ENCODE measurements at regions not wholly inside any gene's neighbourhood (a gene's known extent, or its start where the extent isn't known, plus 50 kb on each side); places are given as distances from the start of the nearest gene placed in this dataset.

- TF ChIP-seq, protein P1, sequence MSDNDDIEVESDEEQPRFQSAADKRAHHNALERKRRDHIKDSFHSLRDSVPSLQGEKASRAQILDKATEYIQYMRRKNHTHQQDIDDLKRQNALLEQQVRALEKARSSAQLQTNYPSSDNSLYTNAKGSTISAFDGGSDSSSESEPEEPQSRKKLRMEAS (IDR thresholded peaks at IDR 0.05): no peak
- no peak for TF ChIP-seq USF1 (IDR thresholded peaks at IDR 0.05)
- no peak for TF ChIP-seq CEBPB (IDR thresholded peaks at IDR 0.05)
- TF ChIP-seq RAD21 (IDR thresholded peaks at IDR 0.05; ENCODE audit: low read depth): no peak
- no peak for TF ChIP-seq ZBTB7A (IDR thresholded peaks at IDR 0.05; ENCODE audit: low read depth)
- TF ChIP-seq NFIC (IDR thresholded peaks at IDR 0.05): no peak
- TF ChIP-seq TCF12 (IDR thresholded peaks at IDR 0.05; ENCODE audit: low read depth): no peak
- TF ChIP-seq YY1 (IDR thresholded peaks at IDR 0.05; ENCODE audit: low read depth): no peak
- no peak for TF ChIP-seq EGR1 (IDR thresholded peaks at IDR 0.05)
- no peak for TF ChIP-seq TEAD4 (IDR thresholded peaks at IDR 0.05)
- no peak for TF ChIP-seq CREB1 (IDR thresholded peaks at IDR 0.05; ENCODE audit: low read depth)
- no peak for TF ChIP-seq TAF1 (IDR thresholded peaks at IDR 0.05; ENCODE audit: low read depth)
- TF ChIP-seq FOXM1 (IDR thresholded peaks at IDR 0.05; ENCODE audit: borderline replicate concordance, low read depth): no peak
- no peak for TF ChIP-seq EP300 (IDR thresholded peaks at IDR 0.05; ENCODE audit: borderline replicate concordance)
- TF ChIP-seq, protein P2, sequence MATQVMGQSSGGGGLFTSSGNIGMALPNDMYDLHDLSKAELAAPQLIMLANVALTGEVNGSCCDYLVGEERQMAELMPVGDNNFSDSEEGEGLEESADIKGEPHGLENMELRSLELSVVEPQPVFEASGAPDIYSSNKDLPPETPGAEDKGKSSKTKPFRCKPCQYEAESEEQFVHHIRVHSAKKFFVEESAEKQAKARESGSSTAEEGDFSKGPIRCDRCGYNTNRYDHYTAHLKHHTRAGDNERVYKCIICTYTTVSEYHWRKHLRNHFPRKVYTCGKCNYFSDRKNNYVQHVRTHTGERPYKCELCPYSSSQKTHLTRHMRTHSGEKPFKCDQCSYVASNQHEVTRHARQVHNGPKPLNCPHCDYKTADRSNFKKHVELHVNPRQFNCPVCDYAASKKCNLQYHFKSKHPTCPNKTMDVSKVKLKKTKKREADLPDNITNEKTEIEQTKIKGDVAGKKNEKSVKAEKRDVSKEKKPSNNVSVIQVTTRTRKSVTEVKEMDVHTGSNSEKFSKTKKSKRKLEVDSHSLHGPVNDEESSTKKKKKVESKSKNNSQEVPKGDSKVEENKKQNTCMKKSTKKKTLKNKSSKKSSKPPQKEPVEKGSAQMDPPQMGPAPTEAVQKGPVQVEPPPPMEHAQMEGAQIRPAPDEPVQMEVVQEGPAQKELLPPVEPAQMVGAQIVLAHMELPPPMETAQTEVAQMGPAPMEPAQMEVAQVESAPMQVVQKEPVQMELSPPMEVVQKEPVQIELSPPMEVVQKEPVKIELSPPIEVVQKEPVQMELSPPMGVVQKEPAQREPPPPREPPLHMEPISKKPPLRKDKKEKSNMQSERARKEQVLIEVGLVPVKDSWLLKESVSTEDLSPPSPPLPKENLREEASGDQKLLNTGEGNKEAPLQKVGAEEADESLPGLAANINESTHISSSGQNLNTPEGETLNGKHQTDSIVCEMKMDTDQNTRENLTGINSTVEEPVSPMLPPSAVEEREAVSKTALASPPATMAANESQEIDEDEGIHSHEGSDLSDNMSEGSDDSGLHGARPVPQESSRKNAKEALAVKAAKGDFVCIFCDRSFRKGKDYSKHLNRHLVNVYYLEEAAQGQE (IDR thresholded peaks at IDR 0.05; ENCODE audit: low read depth): no peak
Observed at GRCh38 chr9:88691091-88691490, 156.1 kb downstream of the NXNL2 start.

DNA sequence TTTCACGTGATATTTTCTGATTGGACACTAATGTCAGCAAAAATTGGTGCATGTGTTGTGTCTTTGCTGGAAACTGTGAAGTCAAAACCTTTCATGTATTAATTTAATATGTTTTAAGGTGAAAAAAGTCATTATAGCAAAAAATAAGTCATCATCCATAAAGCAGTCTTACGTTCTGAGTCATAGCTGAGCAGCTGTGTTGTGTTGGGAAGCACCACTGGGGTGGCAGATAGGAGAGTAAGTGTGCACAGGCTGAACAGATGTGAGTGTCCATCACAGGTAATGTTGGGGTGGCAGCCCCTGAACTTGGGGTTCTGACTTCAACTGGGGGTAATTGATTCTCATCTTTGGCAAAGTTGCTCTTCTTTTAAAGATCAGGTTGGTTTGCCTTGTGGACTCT is 156.8 kb downstream of the NXNL2 start:
- TF ChIP-seq, protein P1 (IDR thresholded peaks at IDR 0.05): no peak
- TF ChIP-seq CREB1 (IDR thresholded peaks at IDR 0.05; ENCODE audit: low read depth): no peak
- TF ChIP-seq NFIC (IDR thresholded peaks at IDR 0.05): no peak
- TF ChIP-seq CEBPB (IDR thresholded peaks at IDR 0.05): no peak
- TF ChIP-seq TEAD4 (IDR thresholded peaks at IDR 0.05): no peak
- TF ChIP-seq, protein P2 (IDR thresholded peaks at IDR 0.05; ENCODE audit: low read depth): no peak
- no peak for TF ChIP-seq EP300 (IDR thresholded peaks at IDR 0.05; ENCODE audit: borderline replicate concordance)
- TF ChIP-seq ZBTB7A (IDR thresholded peaks at IDR 0.05; ENCODE audit: low read depth): no peak
- TF ChIP-seq EGR1 (IDR thresholded peaks at IDR 0.05): no peak
- no peak for TF ChIP-seq TAF1 (IDR thresholded peaks at IDR 0.05; ENCODE audit: low read depth)
- no peak for TF ChIP-seq YY1 (IDR thresholded peaks at IDR 0.05; ENCODE audit: low read depth)
- TF ChIP-seq RAD21 (IDR thresholded peaks at IDR 0.05; ENCODE audit: low read depth): no peak
- TF ChIP-seq USF1 (IDR thresholded peaks at IDR 0.05): no peak
- no peak for TF ChIP-seq FOXM1 (IDR thresholded peaks at IDR 0.05; ENCODE audit: borderline replicate concordance, low read depth)
- TF ChIP-seq TCF12 (IDR thresholded peaks at IDR 0.05; ENCODE audit: low read depth): no peak

- no peak for TF ChIP-seq NFIC (IDR thresholded peaks at IDR 0.05)
- TF ChIP-seq TEAD4 (IDR thresholded peaks at IDR 0.05): no peak
- TF ChIP-seq FOXM1 (IDR thresholded peaks at IDR 0.05; ENCODE audit: borderline replicate concordance, low read depth): no peak
- TF ChIP-seq CREB1 (IDR thresholded peaks at IDR 0.05; ENCODE audit: low read depth): no peak
- TF ChIP-seq RAD21 (IDR thresholded peaks at IDR 0.05; ENCODE audit: low read depth): no peak
- TF ChIP-seq USF1 (IDR thresholded peaks at IDR 0.05): no peak
- no peak for TF ChIP-seq YY1 (IDR thresholded peaks at IDR 0.05; ENCODE audit: low read depth)
Observed at GRCh38 chr9:88692827-88693226, 157.8 kb downstream of the NXNL2 start.

DNA sequence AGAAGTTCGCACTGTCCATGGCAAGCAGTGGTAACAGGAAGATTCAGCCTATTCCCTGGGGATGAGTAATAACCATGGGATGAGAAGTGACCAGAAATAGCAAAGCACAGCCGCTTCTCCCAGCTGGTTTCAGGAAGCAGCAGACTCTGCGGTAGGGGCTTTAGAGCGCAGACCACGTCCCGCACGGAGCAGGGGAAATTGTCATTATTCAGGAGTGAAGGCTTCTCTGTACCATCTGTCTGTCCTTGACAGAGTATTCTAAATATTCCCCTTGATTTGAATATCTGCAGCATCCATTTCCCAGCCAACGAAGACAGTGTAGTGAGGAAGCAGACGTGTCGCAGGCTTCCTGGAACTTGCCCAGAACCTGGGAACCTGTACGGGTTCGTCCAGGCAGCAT is 159.6 kb downstream of the NXNL2 start:
- TF ChIP-seq EP300 (IDR thresholded peaks at IDR 0.05; ENCODE audit: borderline replicate concordance): no peak
- TF ChIP-seq, protein P2 (IDR thresholded peaks at IDR 0.05; ENCODE audit: low read depth): no peak
- TF ChIP-seq TCF12 (IDR thresholded peaks at IDR 0.05; ENCODE audit: low read depth): no peak
- no peak for TF ChIP-seq RAD21 (IDR thresholded peaks at IDR 0.05; ENCODE audit: low read depth)
- no peak for TF ChIP-seq FOXM1 (IDR thresholded peaks at IDR 0.05; ENCODE audit: borderline replicate concordance, low read depth)
- TF ChIP-seq TEAD4 (IDR thresholded peaks at IDR 0.05): no peak
- no peak for TF ChIP-seq EGR1 (IDR thresholded peaks at IDR 0.05)
- no peak for TF ChIP-seq CEBPB (IDR thresholded peaks at IDR 0.05)
- TF ChIP-seq YY1 (IDR thresholded peaks at IDR 0.05; ENCODE audit: low read depth): no peak
- TF ChIP-seq ZBTB7A (IDR thresholded peaks at IDR 0.05; ENCODE audit: low read depth): no peak
- TF ChIP-seq TAF1 (IDR thresholded peaks at IDR 0.05; ENCODE audit: low read depth): no peak
- no peak for TF ChIP-seq USF1 (IDR thresholded peaks at IDR 0.05)
- TF ChIP-seq, protein P1 (IDR thresholded peaks at IDR 0.05): no peak
- no peak for TF ChIP-seq NFIC (IDR thresholded peaks at IDR 0.05)
- TF ChIP-seq CREB1 (IDR thresholded peaks at IDR 0.05; ENCODE audit: low read depth): no peak
